ENCODE measurements at regions not wholly inside any gene's neighbourhood (a gene's known extent, or its start where the extent isn't known, plus 50 kb on each side); places are given as distances from the start of the nearest gene placed in this dataset.

DNA sequence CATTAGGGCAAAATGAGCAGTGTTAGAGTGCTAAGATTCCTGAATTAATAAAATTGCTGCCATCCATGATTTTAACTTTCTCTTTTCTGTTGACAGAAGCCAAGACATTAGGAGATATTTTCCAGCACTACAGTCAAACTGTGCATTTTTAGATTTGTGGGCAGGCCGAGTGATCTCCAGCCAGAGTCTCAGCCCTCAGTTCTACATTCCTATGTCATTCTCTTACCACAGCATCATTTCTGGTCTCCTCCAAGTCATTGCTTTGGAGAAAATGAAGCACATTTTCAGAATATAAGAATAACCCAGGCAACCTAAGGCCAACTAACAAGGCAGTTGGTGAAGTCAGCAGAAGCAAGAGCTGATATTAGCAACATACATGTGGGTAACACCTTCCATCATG, 74.6 kb upstream of the NUDT7 start:
- TF ChIP-seq, protein P1, sequence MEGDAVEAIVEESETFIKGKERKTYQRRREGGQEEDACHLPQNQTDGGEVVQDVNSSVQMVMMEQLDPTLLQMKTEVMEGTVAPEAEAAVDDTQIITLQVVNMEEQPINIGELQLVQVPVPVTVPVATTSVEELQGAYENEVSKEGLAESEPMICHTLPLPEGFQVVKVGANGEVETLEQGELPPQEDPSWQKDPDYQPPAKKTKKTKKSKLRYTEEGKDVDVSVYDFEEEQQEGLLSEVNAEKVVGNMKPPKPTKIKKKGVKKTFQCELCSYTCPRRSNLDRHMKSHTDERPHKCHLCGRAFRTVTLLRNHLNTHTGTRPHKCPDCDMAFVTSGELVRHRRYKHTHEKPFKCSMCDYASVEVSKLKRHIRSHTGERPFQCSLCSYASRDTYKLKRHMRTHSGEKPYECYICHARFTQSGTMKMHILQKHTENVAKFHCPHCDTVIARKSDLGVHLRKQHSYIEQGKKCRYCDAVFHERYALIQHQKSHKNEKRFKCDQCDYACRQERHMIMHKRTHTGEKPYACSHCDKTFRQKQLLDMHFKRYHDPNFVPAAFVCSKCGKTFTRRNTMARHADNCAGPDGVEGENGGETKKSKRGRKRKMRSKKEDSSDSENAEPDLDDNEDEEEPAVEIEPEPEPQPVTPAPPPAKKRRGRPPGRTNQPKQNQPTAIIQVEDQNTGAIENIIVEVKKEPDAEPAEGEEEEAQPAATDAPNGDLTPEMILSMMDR (IDR thresholded peaks at IDR 0.05), result no peak
- H3K4me1 ChIP-seq, result no peaks in the 10 kb centered on the region
- intact Hi-C loops (cut with DNase I), result no loop called here

DNA sequence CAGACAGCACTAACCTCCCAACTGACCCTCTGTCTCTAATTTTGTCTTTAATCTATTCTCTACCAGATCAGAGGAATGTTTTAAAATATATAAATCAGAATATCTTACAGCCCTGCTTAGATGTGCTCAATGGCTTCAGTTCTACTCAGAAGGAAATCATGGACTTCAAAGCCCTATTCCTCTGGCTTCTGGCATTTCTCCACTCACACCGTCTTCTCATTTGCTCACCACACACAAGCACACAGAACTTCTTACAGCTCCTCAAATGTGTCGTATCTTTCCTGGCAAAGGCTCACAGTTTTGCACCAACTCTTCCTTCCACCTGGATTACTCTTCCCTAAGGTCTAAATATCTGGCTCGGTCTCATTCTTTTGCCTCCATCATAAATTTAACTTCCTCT, 71.6 kb upstream of the NUDT7 start:
- no peaks in the 10 kb centered on the region for H3K4me1 ChIP-seq
- intact Hi-C loops (cut with DNase I), result no loop called here

More for the DNA sequence above, 74.6 kb upstream of the NUDT7 start:
- H3K27ac ChIP-seq, result no peak overlapping the region
- no peaks in the 10 kb centered on the region for H3K9me3 ChIP-seq
- no peaks in the 10 kb centered on the region for H3K36me3 ChIP-seq
- H3K4me3 ChIP-seq, result no peak overlapping the region
- H3K27me3 ChIP-seq, result no peaks in the 10 kb centered on the region
- DNase-seq (ENCODE audit: low spot score in 2 of 2), result no peak

DNA sequence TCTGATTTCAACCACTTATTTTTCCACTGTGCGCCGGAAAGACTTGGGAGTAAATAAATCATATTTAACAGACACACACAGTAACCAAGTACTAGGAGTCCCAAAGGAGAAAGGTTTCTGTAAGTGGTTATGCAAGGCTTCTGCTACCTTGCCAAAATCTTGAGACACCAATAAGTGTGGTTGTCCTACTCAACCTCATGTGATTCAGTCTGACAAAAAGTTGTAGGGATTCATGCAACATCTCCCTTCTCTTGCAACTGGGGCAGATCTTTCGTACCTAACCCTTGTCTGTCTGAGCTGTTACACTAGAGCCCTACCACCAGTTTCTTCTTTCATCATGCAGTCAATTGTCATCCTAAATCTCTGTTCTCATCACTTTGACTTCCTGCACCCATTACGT, 69.9 kb upstream of the NUDT7 start:
- no peaks in the 10 kb centered on the region for H3K27me3 ChIP-seq

More for the DNA sequence above, 71.6 kb upstream of the NUDT7 start:
- Histone ChIP-seq H3K4me3 (no peak overlapping the region), H3K27ac (no peak overlapping the region), H3K36me3 (no peaks in the 10 kb centered on the region), H3K27me3 (no peaks in the 10 kb centered on the region), H3K9me3 (no peaks in the 10 kb centered on the region)
- DNase-seq (ENCODE audit: low spot score in 2 of 2), result no peak
- TF ChIP-seq, protein P1 (IDR thresholded peaks at IDR 0.05), result no peak

DNA sequence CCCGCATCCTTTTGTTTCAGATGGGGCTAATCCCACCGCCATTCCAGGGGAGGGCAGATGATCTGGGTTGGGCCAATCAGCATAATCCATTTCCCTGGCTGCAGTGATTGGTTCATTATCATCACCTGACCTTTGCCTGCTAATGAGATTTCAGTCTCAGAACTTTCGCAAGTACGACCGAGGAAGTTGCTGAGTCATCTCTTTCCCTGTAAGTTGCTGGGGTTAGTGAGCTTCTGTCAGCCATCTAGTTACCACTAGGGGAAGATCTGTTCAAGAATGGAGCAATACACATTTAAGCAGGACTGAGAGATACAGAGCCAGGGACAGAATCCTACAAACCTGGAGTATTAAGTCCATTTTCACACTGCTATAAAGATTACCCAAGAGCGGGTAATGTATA, 65.3 kb upstream of the NUDT7 start:
- Histone ChIP-seq H3K4me3 (no peak overlapping the region), H3K27me3 (no peaks in the 10 kb centered on the region), H3K36me3 (no peaks in the 10 kb centered on the region), H3K4me1 (no peaks in the 10 kb centered on the region), H3K9me3 (no peaks in the 10 kb centered on the region), H3K27ac (no peak overlapping the region)
- intact Hi-C loops (cut with DNase I), result no loop called here
- TF ChIP-seq, protein P1 (IDR thresholded peaks at IDR 0.05), result no peak
- DNase-seq (ENCODE audit: low spot score in 2 of 2), result no peak

More for the DNA sequence above, 69.9 kb upstream of the NUDT7 start:
- TF ChIP-seq, protein P1 (IDR thresholded peaks at IDR 0.05), result no peak
- H3K36me3 ChIP-seq, result no peaks in the 10 kb centered on the region
- intact Hi-C loops (cut with DNase I), result no loop called here
- no peaks in the 10 kb centered on the region for H3K9me3 ChIP-seq
- H3K27ac ChIP-seq, result no peak overlapping the region
- no peaks in the 10 kb centered on the region for H3K4me1 ChIP-seq
- DNase-seq (ENCODE audit: low spot score in 2 of 2), result no peak
- no peak overlapping the region for H3K4me3 ChIP-seq

DNA sequence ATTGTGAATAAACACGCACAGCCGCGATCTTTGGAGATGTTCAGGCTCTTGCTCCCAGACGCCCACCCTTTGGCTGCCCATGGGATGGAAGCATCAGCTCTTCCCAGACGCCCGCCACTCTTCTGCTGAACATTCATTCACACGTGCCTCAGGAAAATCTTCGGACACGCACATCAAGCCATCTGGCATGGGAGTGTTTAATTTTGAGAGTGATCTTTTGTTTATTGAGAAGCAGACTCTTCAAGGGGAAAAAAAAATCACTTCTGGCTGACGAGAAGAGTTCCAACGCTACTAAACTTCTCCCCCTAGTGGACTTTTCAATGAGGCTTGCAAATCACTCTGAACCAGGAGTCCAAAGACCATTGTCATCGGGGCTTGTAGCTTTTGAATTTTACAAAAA, 62.0 kb upstream of the NUDT7 start:
- H3K27ac ChIP-seq, result no peak overlapping the region
- no peaks in the 10 kb centered on the region for H3K27me3 ChIP-seq
- H3K36me3 ChIP-seq, result no peaks in the 10 kb centered on the region
- no peaks in the 10 kb centered on the region for H3K4me1 ChIP-seq
- intact Hi-C loops (cut with DNase I), result loop anchor here (1.0 to 2.0 kb wide), 2 partner anchors 62 to 424 kb away; no protein-coding TSS in a partner anchor
- peaks cover 0 to 9% of the 10 kb centered on the region in 2 donors for H3K9me3 ChIP-seq
- peak overlapping the region in 1 of 2 donors; percentile 40 for H3K4me3 ChIP-seq
- no peak for DNase-seq (ENCODE audit: low spot score in 2 of 2)
- TF ChIP-seq, protein P1 (IDR thresholded peaks at IDR 0.05), result peak; percentile 31 to 78 (median 49)

DNA sequence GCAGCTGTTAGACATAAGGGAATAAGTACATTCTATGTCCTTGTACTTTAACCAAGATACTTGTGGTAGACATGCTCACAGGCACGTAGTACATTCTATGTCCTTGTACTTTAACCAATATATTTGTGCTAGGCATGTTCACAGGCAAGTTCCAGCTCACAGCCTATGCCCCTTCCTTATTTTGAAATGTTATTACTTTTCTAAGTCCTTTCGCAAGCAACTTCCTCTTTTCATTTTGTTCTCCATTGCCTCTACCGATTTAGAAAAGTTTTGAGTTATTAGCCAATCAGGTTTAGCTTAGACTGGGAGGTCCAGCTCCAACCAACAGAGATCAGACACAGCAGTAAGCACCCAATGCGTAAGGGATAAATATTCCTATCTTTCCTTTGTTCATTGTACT, 60.1 kb upstream of the NUDT7 start:
- Histone ChIP-seq H3K27ac (no peak overlapping the region), H3K4me3 (no peak overlapping the region), H3K27me3 (no peaks in the 10 kb centered on the region), H3K36me3 (no peaks in the 10 kb centered on the region), H3K4me1 (no peaks in the 10 kb centered on the region), H3K9me3 (peaks cover 0 to 9% of the 10 kb centered on the region in 2 donors)
- TF ChIP-seq, protein P1 (IDR thresholded peaks at IDR 0.05), result no peak
- no peak for DNase-seq (ENCODE audit: low spot score in 2 of 2)
- intact Hi-C loops (cut with DNase I), result no loop called here

Measured in ascending aorta (tissue), 2 donors.